Body of pancreas (tissue), 4 donors: ENCODE measurements at regions not wholly inside any gene's neighbourhood (a gene's known extent, or its start where the extent isn't known, plus 50 kb on each side); places are given as distances from the start of the nearest gene placed in this dataset.

Source experiments
- POLR2A ChIP-seq, 3 donors: fragments of 450-650 bp; IDR thresholded peaks; one replicate each; pipeline ENCODE4 v1.6.1; 2016; ENCODE audit warnings: antibody characterized with exemption in 3 of 3, mild to moderate bottlenecking in 2 of 3
- TF ChIP-seq, protein P1 (sequence below), 7 experiments: fragments of 450-650 bp in 4 of 7; fragments of 200-600 bp in 3 of 7; sonication (generic) in 3 of 7; IDR thresholded peaks; one replicate each; pipeline ENCODE4 v1.5.1; 2016 to 2019; ENCODE audit warnings: antibody characterized with exemption in 7 of 7

DNA sequence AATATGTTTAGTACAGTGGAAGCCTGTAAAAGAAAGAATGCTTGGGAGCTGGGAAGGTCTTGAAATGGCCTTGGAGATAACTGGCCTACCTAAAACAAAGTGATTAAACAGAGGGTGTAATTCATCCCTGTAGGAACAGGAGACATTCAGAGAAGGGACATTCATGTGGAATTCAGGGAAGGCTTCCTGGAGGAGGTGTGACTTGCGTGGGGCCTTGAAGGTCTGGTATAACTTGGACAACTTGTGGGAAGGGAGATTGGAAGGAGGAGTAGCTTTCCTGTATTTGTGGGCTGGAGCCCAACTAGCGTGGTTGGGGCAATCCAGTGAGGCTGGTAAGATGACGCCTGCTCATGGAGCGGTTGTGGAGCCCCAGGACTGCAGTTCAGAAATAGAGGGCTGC, 156.4 kb downstream of the AACS start:
- TF ChIP-seq, protein P1, sequence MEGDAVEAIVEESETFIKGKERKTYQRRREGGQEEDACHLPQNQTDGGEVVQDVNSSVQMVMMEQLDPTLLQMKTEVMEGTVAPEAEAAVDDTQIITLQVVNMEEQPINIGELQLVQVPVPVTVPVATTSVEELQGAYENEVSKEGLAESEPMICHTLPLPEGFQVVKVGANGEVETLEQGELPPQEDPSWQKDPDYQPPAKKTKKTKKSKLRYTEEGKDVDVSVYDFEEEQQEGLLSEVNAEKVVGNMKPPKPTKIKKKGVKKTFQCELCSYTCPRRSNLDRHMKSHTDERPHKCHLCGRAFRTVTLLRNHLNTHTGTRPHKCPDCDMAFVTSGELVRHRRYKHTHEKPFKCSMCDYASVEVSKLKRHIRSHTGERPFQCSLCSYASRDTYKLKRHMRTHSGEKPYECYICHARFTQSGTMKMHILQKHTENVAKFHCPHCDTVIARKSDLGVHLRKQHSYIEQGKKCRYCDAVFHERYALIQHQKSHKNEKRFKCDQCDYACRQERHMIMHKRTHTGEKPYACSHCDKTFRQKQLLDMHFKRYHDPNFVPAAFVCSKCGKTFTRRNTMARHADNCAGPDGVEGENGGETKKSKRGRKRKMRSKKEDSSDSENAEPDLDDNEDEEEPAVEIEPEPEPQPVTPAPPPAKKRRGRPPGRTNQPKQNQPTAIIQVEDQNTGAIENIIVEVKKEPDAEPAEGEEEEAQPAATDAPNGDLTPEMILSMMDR (IDR thresholded peaks at IDR 0.05), result no peak
- TF ChIP-seq POLR2A (IDR thresholded peaks at IDR 0.05), result no peak
